K562 (cell line): ENCODE measurements at regions not wholly inside any gene's neighbourhood (a gene's known extent, or its start where the extent isn't known, plus 50 kb on each side); places are given as distances from the start of the nearest gene placed in this dataset.

Experiments used
- ATAC-seq: fragments of 200-7000 bp; cut with Tn5 transposase; 3 replicates; pipeline ENCODE4 v1.9.1; 2020; ENCODE audit warnings: moderate library complexity
- BruUV-seq: library from RNA; stranded (reverse); fragments of 400-500 nt; replicated peaks from 2 replicates; lab custom pipeline; 2021; lab: Mats Ljungman, UMichigan
- CTCF ChIA-PET: fragments of 300-600 bp; formaldehyde crosslinking; extraction: SDS; loops from one replicate; lab custom pipeline; 2021; ENCODE audit warnings: low intra/inter-chr PET ratio; lab: Yijun Ruan, JAX
- POLR2A ChIA-PET: fragments of 300-600, 350-650 bp; sonication (Branson Sonifier 250); formaldehyde crosslinking; extraction: SDS; loops from one replicate; lab custom pipeline; 2021; ENCODE audit warnings: antibody characterized with exemption, inconsistent platforms; lab: Yijun Ruan, JAX
- DNase-seq, 4 experiments: peaks; one replicate each; pipeline versions ENCODE4 v3.0.0 to v3.0.0-alpha.2; 2011 to 2018; ENCODE audit warnings: low spot score in 3 of 4, mixed read lengths in 3 of 4; ENCODE audit errors: extremely low read depth in 1 of 4
- FAIRE-seq: peaks from 2 replicates; lab custom pipeline; 2011; peaks lifted over from hg19 to GRCh38; lab: Jason Lieb, UNC
- H2AFZ ChIP-seq: 2 replicates; pipeline ENCODE4 v1.6.0; 2011; ENCODE audit warnings: low read depth, low read length, control low read depth, inconsistent platforms
- H3K27ac ChIP-seq: fragments of 200-600 bp; 3 replicates; pipeline ENCODE4 v1.8.0; 2011; ENCODE audit warnings: low read depth, mild to moderate bottlenecking, control low read depth, inconsistent platforms, low read length, moderate library complexity, mixed read lengths; ENCODE audit errors: extremely low read depth
- H3K27me3 ChIP-seq, 2 experiments: fragments of 300-600 bp in 1 of 2; 2 replicates in 1 of 2; 3 replicates in 1 of 2; pipeline versions ENCODE4 v1.6.0 to v1.8.0; 2011; ENCODE audit warnings: inconsistent platforms in 2 of 2, low read length in 2 of 2, mild to moderate bottlenecking in 1 of 2, mixed read lengths in 1 of 2, moderate library complexity in 1 of 2; ENCODE audit not compliant: control insufficient read depth in 2 of 2, insufficient read depth in 2 of 2
- H3K36me3 ChIP-seq: fragments of 300-600 bp; 3 replicates; pipeline ENCODE4 v1.8.0; 2011; ENCODE audit warnings: mild to moderate bottlenecking, low read length, inconsistent platforms; ENCODE audit not compliant: control insufficient read depth, insufficient read depth
- H3K4me1 ChIP-seq, 2 experiments: fragments of 200-600 bp in 1 of 2; replicated peaks in 1 of 2; 2 replicates in 1 of 2; 3 replicates in 1 of 2; pipeline versions ENCODE4 v1.5.1 to v1.8.0; 2011; ENCODE audit warnings: inconsistent platforms in 2 of 2, low read length in 2 of 2, mild to moderate bottlenecking in 1 of 2, mixed read lengths in 1 of 2, moderate library complexity in 1 of 2; ENCODE audit not compliant: control insufficient read depth in 2 of 2, insufficient read depth in 2 of 2
- H3K4me2 ChIP-seq: 2 replicates; pipeline ENCODE4 v1.6.1; 2011; ENCODE audit warnings: low read length, control low read depth, inconsistent platforms, mixed read lengths; ENCODE audit not compliant: insufficient read depth
- H3K4me3 ChIP-seq: fragments of 200-600 bp; sonication (generic), shearing (Covaris generic); 2 replicates; pipeline ENCODE4 v1.5.1; 2016; ENCODE audit warnings: control low read depth, inconsistent platforms
- H3K79me2 ChIP-seq: fragments of 200-600 bp; 3 replicates; pipeline ENCODE4 v1.8.0; 2011; ENCODE audit warnings: low read length, inconsistent platforms; ENCODE audit not compliant: control insufficient read depth, insufficient read depth
- H3K9ac ChIP-seq, 2 experiments: 2 replicates each; pipeline versions ENCODE4 v1.6.0 to v1.6.1; 2011; ENCODE audit warnings: low read depth in 2 of 2, low read length in 2 of 2, control low read depth in 1 of 2, inconsistent platforms in 1 of 2, mild to moderate bottlenecking in 1 of 2, mixed read lengths in 1 of 2; ENCODE audit not compliant: insufficient read depth in 1 of 2
- H3K9me1 ChIP-seq: one replicate; pipeline ENCODE4 v1.6.0; 2011; ENCODE audit warnings: inconsistent platforms, mild to moderate bottlenecking, low read length, moderate library complexity; ENCODE audit not compliant: control insufficient read depth, insufficient read depth
- H3K9me3 ChIP-seq: replicated peaks from 2 replicates; pipeline ENCODE4 v1.5.1; 2011; ENCODE audit warnings: low read depth, low read length, inconsistent platforms; ENCODE audit not compliant: control insufficient read depth, insufficient read depth
- H4K20me1 ChIP-seq: replicated peaks from 2 replicates; pipeline ENCODE4 v1.6.1; 2011; ENCODE audit warnings: low read length, inconsistent platforms, mixed read lengths; ENCODE audit not compliant: control insufficient read depth, insufficient read depth
- CCAR2 ChIP-seq: fragments of 200-400 bp; formaldehyde crosslinking; IDR thresholded peaks from 2 replicates; pipeline ENCODE4 v1.6.1; 2017; ENCODE audit warnings: mild to moderate bottlenecking, low read depth, low read length
- CEBPG ChIP-seq, 3 experiments: fragments of 200-800 bp in 1 of 3; sonication (Bioruptor generic) in 1 of 3; sonication (generic) in 1 of 3; formaldehyde crosslinking in 1 of 3; IDR thresholded peaks in 2 of 3; conservative IDR thresholded peaks in 1 of 3; 2 replicates each; pipeline versions ENCODE4 v1.6.1 to v1.8.0; 2016 to 2022; ENCODE audit warnings: missing compliant biosample characterization in 2 of 3, missing genetic modification characterization in 2 of 3, mild to moderate bottlenecking in 1 of 3, missing genetic modification reagents in 1 of 3
- MAZ ChIP-seq, 2 experiments: fragments of 450-650 bp in 1 of 2; sonication (generic) in 1 of 2; formaldehyde crosslinking; IDR thresholded peaks in 1 of 2; conservative IDR thresholded peaks in 1 of 2; 2 replicates each; pipeline versions ENCODE4 v1.4.0 to v1.5.0; 2020; ENCODE audit warnings: mild to moderate bottlenecking in 1 of 2, missing genetic modification reagents in 1 of 2
- NCOA4 ChIP-seq: fragments of 450-650 bp; IDR thresholded peaks from 2 replicates; pipeline ENCODE4 v1.6.1; 2018; ENCODE audit warnings: mild to moderate bottlenecking; ENCODE audit not compliant: partially characterized antibody
- NR1H2 ChIP-seq: sonication (generic); formaldehyde crosslinking; IDR thresholded peaks from 2 replicates; pipeline ENCODE4 v1.4.0; 2020; ENCODE audit warnings: mild to moderate bottlenecking, missing genetic modification reagents
- POLR2AphosphoS5 ChIP-seq: IDR thresholded peaks from 2 replicates; pipeline ENCODE4 v1.6.1; 2011; ENCODE audit warnings: mild to moderate bottlenecking, low read depth, low read length, moderate library complexity; ENCODE audit not compliant: control insufficient read depth, insufficient read depth
- SMARCC2 ChIP-seq: fragments of 450-650 bp; IDR thresholded peaks from 2 replicates; pipeline ENCODE4 v1.6.1; 2017; ENCODE audit warnings: antibody characterized with exemption, moderate library complexity, mild to moderate bottlenecking, low read depth
- ZNF282 ChIP-seq: sonication (generic); formaldehyde crosslinking; IDR thresholded peaks from 2 replicates; pipeline ENCODE4 v1.8.1; 2023; ENCODE audit warnings: missing genetic modification reagents
- ZNF3 ChIP-seq: fragments of 250-450 bp; sonication (Bioruptor Pico); IDR thresholded peaks from 2 replicates; pipeline ENCODE4 v1.5.0; 2021; ENCODE audit warnings: mild to moderate bottlenecking, moderate library complexity
- in situ Hi-C: fragments of 300-500 bp; cut with MboI; formaldehyde crosslinking; loops from 4 replicates; pipeline ENCODE4 v1.15.0; 2018; ENCODE audit warnings: inconsistent platforms, mixed read lengths
- intact Hi-C: fragments of 100-400 bp; cut with micrococcal nuclease; formaldehyde crosslinking; loops from 2 replicates; pipeline ENCODE4 v1.14.2; 2022

DNA sequence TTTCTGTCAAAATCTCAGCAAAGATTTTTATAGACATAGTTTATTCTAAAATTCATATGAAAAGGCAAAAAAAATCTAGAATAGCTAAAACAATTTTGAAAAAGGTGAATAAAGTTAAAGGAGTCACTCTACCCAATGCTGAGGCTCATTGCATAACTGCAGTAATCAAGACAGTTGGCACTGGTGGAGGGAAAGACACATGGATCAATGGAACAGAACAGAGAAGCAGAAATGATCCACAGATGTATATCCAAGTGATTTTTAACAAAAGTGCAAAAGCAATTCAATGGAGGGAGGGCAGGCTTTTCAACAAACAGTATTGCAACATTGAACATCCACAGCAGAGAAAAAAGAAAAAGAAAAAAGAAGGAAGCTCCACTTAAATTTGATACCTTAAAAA lies 162.8 kb downstream of the RBM43 start:
- no peaks in the 10 kb centered on the region for H3K4me1 ChIP-seq
- FAIRE-seq (no peak), DNase-seq (no peak), ATAC-seq (no peak)
- TF ChIP-seq CCAR2: no peak
- no peak for TF ChIP-seq SMARCC2
- TF ChIP-seq NCOA4: no peak
- no peak for TF ChIP-seq ZNF282
- TF ChIP-seq CEBPG (CRISPR knock-in tag; IDR thresholded peaks at IDR 0.05): no peak
- TF ChIP-seq CEBPG (tag; conservative IDR thresholded peaks at IDR 0.05 in 1 of 2, IDR thresholded peaks at IDR 0.05 in 1 of 2): no peak
- TF ChIP-seq ZNF3 (CRISPR knock-in tag): no peak
- TF ChIP-seq MAZ (CRISPR knock-in tag; conservative IDR thresholded peaks at IDR 0.05 in 1 of 2, IDR thresholded peaks at IDR 0.05 in 1 of 2): no peak
- TF ChIP-seq POLR2AphosphoS5: no peak
- TF ChIP-seq NR1H2: no peak
- no peak overlapping the region for H3K4me2 ChIP-seq
- H3K27me3 ChIP-seq: no peaks in the 10 kb centered on the region
- no peak overlapping the region for H3K27ac ChIP-seq
- no peaks in the 10 kb centered on the region for H3K79me2 ChIP-seq
- no peaks in the 10 kb centered on the region for H4K20me1 ChIP-seq
- H3K9me3 ChIP-seq: no peaks in the 10 kb centered on the region
- POLR2A ChIA-PET: no interaction called here
- H3K9me1 ChIP-seq: no peaks in the 10 kb centered on the region
- no peaks in the 10 kb centered on the region for H3K36me3 ChIP-seq
- no peak overlapping the region for H2AFZ ChIP-seq
- no peak overlapping the region for H3K4me3 ChIP-seq
- H3K9ac ChIP-seq: no peak overlapping the region
- no TSS peak for BruUV-seq
- intact Hi-C loops (no loop called here), in situ Hi-C loops (no loop called here)
- CTCF ChIA-PET: no interaction called here
